DND-41 (cell line): ENCODE measurements at regions not wholly inside any gene's neighbourhood (a gene's known extent, or its start where the extent isn't known, plus 50 kb on each side); places are given as distances from the start of the nearest gene placed in this dataset.

ENCODE experiments used
- ATAC-seq: fragments of 200-7000 bp; cut with Tn5 transposase; 3 replicates; pipeline ENCODE4 v1.9.1; 2021; ENCODE audit warnings: low read depth; ENCODE audit not compliant: insufficient read depth
- DNase-seq: peaks from one replicate; pipeline ENCODE4 v3.0.0-alpha.2; 2020
- H2AFZ ChIP-seq: 2 replicates; pipeline ENCODE4 v1.6.0; 2012; ENCODE audit warnings: low read depth, low read length
- H3K27ac ChIP-seq: 2 replicates; pipeline ENCODE4 v1.5.1; 2012; ENCODE audit warnings: low read length, inconsistent platforms
- H3K27me3 ChIP-seq: fragments of 200-600 bp; sonication (generic); 2 replicates; pipeline ENCODE4 v1.6.0; 2012; ENCODE audit warnings: low read length, mild to moderate bottlenecking, inconsistent platforms; ENCODE audit not compliant: insufficient read depth, poor library complexity
- H3K36me3 ChIP-seq: 2 replicates; pipeline ENCODE4 v1.5.1; 2012; ENCODE audit warnings: low read length, inconsistent platforms; ENCODE audit not compliant: insufficient read depth
- H3K4me1 ChIP-seq: 2 replicates; pipeline ENCODE4 v1.5.1; 2012; ENCODE audit warnings: mild to moderate bottlenecking, low read length; ENCODE audit not compliant: insufficient read depth
- H3K4me2 ChIP-seq: 2 replicates; pipeline ENCODE4 v1.6.0; 2012; ENCODE audit warnings: mild to moderate bottlenecking, moderate library complexity, low read length, inconsistent platforms; ENCODE audit not compliant: insufficient read depth
- H3K4me3 ChIP-seq, 2 experiments: fragments of 200-600 bp in 1 of 2; shearing (Covaris generic) in 1 of 2; 2 replicates each; pipeline ENCODE4 v1.5.1; 2012 to 2016; ENCODE audit warnings: inconsistent platforms in 2 of 2, low read length in 2 of 2, mild to moderate bottlenecking in 2 of 2, low read depth in 1 of 2, moderate library complexity in 1 of 2
- H3K79me2 ChIP-seq: 2 replicates; pipeline ENCODE4 v1.6.0; 2012; ENCODE audit warnings: low read length, inconsistent platforms; ENCODE audit not compliant: insufficient read depth
- H3K9ac ChIP-seq: 2 replicates; pipeline ENCODE4 v1.6.0; 2012; ENCODE audit warnings: low read depth, mild to moderate bottlenecking, inconsistent platforms, low read length, moderate library complexity
- H3K9me3 ChIP-seq: 2 replicates; pipeline ENCODE4 v1.5.1; 2012; ENCODE audit warnings: low read length, moderate library complexity, mild to moderate bottlenecking, inconsistent platforms; ENCODE audit not compliant: insufficient read depth, severe bottlenecking
- H4K20me1 ChIP-seq: 2 replicates; pipeline ENCODE4 v1.6.0; 2012; ENCODE audit warnings: low read length; ENCODE audit not compliant: insufficient read depth
- EZH2 ChIP-seq: IDR thresholded peaks from 3 replicates; pipeline ENCODE4 v1.6.1; 2012; ENCODE audit warnings: borderline replicate concordance, low read depth, mild to moderate bottlenecking, moderate library complexity, low read length, inconsistent platforms; ENCODE audit not compliant: severe bottlenecking
- TF ChIP-seq, protein P1 (sequence below): IDR thresholded peaks from 2 replicates; pipeline ENCODE4 v1.5.1; 2012; ENCODE audit warnings: borderline replicate concordance, low read length, moderate library complexity, mild to moderate bottlenecking; ENCODE audit not compliant: poor library complexity, severe bottlenecking; ENCODE audit errors: extremely low read depth

- DNase-seq (no peak), ATAC-seq (no peak)
- H3K9me3 ChIP-seq: peaks cover 2% of the 10 kb centered on the region
- no peak overlapping the region for H3K9ac ChIP-seq
- H3K27ac ChIP-seq: no peak overlapping the region
- no peak overlapping the region for H3K4me3 ChIP-seq
- H4K20me1 ChIP-seq: no peaks in the 10 kb centered on the region
- no peak for TF ChIP-seq EZH2
- TF ChIP-seq, protein P1, sequence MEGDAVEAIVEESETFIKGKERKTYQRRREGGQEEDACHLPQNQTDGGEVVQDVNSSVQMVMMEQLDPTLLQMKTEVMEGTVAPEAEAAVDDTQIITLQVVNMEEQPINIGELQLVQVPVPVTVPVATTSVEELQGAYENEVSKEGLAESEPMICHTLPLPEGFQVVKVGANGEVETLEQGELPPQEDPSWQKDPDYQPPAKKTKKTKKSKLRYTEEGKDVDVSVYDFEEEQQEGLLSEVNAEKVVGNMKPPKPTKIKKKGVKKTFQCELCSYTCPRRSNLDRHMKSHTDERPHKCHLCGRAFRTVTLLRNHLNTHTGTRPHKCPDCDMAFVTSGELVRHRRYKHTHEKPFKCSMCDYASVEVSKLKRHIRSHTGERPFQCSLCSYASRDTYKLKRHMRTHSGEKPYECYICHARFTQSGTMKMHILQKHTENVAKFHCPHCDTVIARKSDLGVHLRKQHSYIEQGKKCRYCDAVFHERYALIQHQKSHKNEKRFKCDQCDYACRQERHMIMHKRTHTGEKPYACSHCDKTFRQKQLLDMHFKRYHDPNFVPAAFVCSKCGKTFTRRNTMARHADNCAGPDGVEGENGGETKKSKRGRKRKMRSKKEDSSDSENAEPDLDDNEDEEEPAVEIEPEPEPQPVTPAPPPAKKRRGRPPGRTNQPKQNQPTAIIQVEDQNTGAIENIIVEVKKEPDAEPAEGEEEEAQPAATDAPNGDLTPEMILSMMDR: no peak
- no peaks in the 10 kb centered on the region for H3K36me3 ChIP-seq
- H3K79me2 ChIP-seq: no peaks in the 10 kb centered on the region
- H3K4me1 ChIP-seq: no peaks in the 10 kb centered on the region
- no peak overlapping the region for H2AFZ ChIP-seq
- H3K27me3 ChIP-seq: no peaks in the 10 kb centered on the region
- no peak overlapping the region for H3K4me2 ChIP-seq
These were observed 285.0 kb upstream of the PCDH20 start for GRCh38 chr13:61700620-61701019.

GRCh38 chr13:61700181-61700580, 284.5 kb upstream of the PCDH20 start:
- Histone ChIP-seq H3K9me3 (peaks cover 2% of the 10 kb centered on the region), H3K79me2 (no peaks in the 10 kb centered on the region), H3K36me3 (no peaks in the 10 kb centered on the region), H4K20me1 (no peaks in the 10 kb centered on the region), H3K4me2 (no peak overlapping the region), H3K27me3 (no peaks in the 10 kb centered on the region), H3K27ac (no peak overlapping the region), H3K9ac (no peak overlapping the region), H3K4me3 (no peak overlapping the region), H3K4me1 (no peaks in the 10 kb centered on the region), H2AFZ (no peak overlapping the region)
- DNase-seq (no peak), ATAC-seq (no peak)
- TF ChIP-seq EZH2: no peak
- TF ChIP-seq, protein P1: no peak

- no peak for DNase-seq
- H3K9ac ChIP-seq: no peak overlapping the region
- no peak overlapping the region for H3K4me2 ChIP-seq
- no peak overlapping the region for H3K27ac ChIP-seq
- H3K36me3 ChIP-seq: no peaks in the 10 kb centered on the region
- H3K79me2 ChIP-seq: no peaks in the 10 kb centered on the region
- no peaks in the 10 kb centered on the region for H3K4me1 ChIP-seq
- TF ChIP-seq, protein P1: no peak
- TF ChIP-seq EZH2: no peak
- H4K20me1 ChIP-seq: no peaks in the 10 kb centered on the region
- H3K4me3 ChIP-seq: no peak overlapping the region
- no peaks in the 10 kb centered on the region for H3K9me3 ChIP-seq
- no peaks in the 10 kb centered on the region for H3K27me3 ChIP-seq
- no peak for ATAC-seq
- H2AFZ ChIP-seq: no peak overlapping the region
These were observed 281.0 kb upstream of the PCDH20 start for GRCh38 chr13:61696676-61697075.

DNA sequence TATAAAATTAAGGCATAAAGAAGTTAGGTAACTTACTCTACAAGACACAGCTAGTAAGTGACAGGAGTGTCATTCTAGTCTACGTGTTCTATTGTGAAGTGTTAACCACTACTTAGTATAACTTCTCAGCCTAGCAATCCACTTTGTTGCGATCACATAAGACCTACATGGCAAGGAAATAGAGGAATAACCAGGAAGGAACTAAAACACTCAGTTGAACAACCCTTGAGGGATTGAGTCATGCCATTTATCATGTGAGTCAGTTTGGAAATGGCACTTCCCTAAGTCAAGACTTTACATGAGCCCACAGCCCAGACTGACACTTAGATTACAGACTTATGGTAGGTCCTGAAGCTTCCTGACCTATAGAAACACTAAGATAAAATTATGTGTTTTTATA, 279.5 kb upstream of the PCDH20 start:
- no peaks in the 10 kb centered on the region for H3K27me3 ChIP-seq
- no peaks in the 10 kb centered on the region for H3K36me3 ChIP-seq
- ATAC-seq: no peak
- no peak overlapping the region for H3K4me3 ChIP-seq
- H3K4me1 ChIP-seq: no peaks in the 10 kb centered on the region
- H3K27ac ChIP-seq: no peak overlapping the region
- DNase-seq: no peak
- TF ChIP-seq, protein P1: no peak
- TF ChIP-seq EZH2: no peak
- H3K9ac ChIP-seq: no peak overlapping the region
- H4K20me1 ChIP-seq: no peaks in the 10 kb centered on the region
- H2AFZ ChIP-seq: no peak overlapping the region
- H3K9me3 ChIP-seq: no peaks in the 10 kb centered on the region
- H3K4me2 ChIP-seq: no peak overlapping the region
- no peaks in the 10 kb centered on the region for H3K79me2 ChIP-seq
